Colon (tissue), 2 donors: ENCODE measurements at regions not wholly inside any gene's neighbourhood (a gene's known extent, or its start where the extent isn't known, plus 50 kb on each side); places are given as distances from the start of the nearest gene placed in this dataset.

ENCODE experiments used
- FAIRE-seq: peaks from 2 replicates; lab custom pipeline; 2012; peaks lifted over from hg19 to GRCh38; lab: Jason Lieb, UNC
- donor health status: control.
- donor health status: control.

- no peak for FAIRE-seq
Measured at GRCh38 chr15:70323111-70323851, 225.6 kb upstream of the TLE3 start.

GRCh38 chr15:70322051-70322668 lies 224.4 kb upstream of the TLE3 start:
- no peak for FAIRE-seq

GRCh38 chr15:70321172-70321819 lies 223.6 kb upstream of the TLE3 start:
- no peak for FAIRE-seq

- no peak for FAIRE-seq
Measured at GRCh38 chr15:70320482-70320881, 222.8 kb upstream of the TLE3 start.

GRCh38 chr15:70320077-70320476 lies 222.4 kb upstream of the TLE3 start:
- FAIRE-seq: no peak

GRCh38 chr15:70319466-70319865 lies 221.7 kb upstream of the TLE3 start:
- no peak for FAIRE-seq

GRCh38 chr15:70318594-70319465 lies 221.1 kb upstream of the TLE3 start:
- FAIRE-seq: no peak

GRCh38 chr15:70316059-70316600 lies 218.4 kb upstream of the TLE3 start:
- no peak for FAIRE-seq

- FAIRE-seq: no peak
Measured at GRCh38 chr15:70315431-70315830, 217.7 kb upstream of the TLE3 start.

GRCh38 chr15:70314688-70315087 lies 217.0 kb upstream of the TLE3 start:
- no peak for FAIRE-seq

GRCh38 chr15:70314018-70314354 lies 216.3 kb upstream of the TLE3 start:
- FAIRE-seq: no peak

- no peak for FAIRE-seq
Measured at GRCh38 chr15:70313099-70314017, 215.6 kb upstream of the TLE3 start.

GRCh38 chr15:70311821-70312220 lies 214.1 kb upstream of the TLE3 start:
- no peak for FAIRE-seq

- no peak for FAIRE-seq
Measured at GRCh38 chr15:70309716-70310115, 212.0 kb upstream of the TLE3 start.

- no peak for FAIRE-seq
Measured at GRCh38 chr15:70308735-70309434, 211.2 kb upstream of the TLE3 start.

- FAIRE-seq: no peak
Measured at GRCh38 chr15:70308011-70308734, 210.5 kb upstream of the TLE3 start.

GRCh38 chr15:70306582-70306981 lies 208.9 kb upstream of the TLE3 start:
- no peak for FAIRE-seq

GRCh38 chr15:70306081-70306480 lies 208.4 kb upstream of the TLE3 start:
- FAIRE-seq: no peak

- FAIRE-seq: no peak
Measured at GRCh38 chr15:70303981-70304380, 206.3 kb upstream of the TLE3 start.

GRCh38 chr15:70302360-70302759 lies 204.6 kb upstream of the TLE3 start:
- no peak for FAIRE-seq
